MM.1S (cell line): ENCODE measurements at regions not wholly inside any gene's neighbourhood (a gene's known extent, or its start where the extent isn't known, plus 50 kb on each side); places are given as distances from the start of the nearest gene placed in this dataset.

Source experiments
- DNase-seq: peaks from one replicate; pipeline ENCODE4 v3.0.0-alpha.2; 2015
- H2AFZ ChIP-seq: fragments of 300-600 bp; sonication (generic); 2 replicates; pipeline ENCODE4 v1.6.0; 2016; ENCODE audit warnings: antibody characterized with exemption, low read length
- H3F3A ChIP-seq: fragments of 300-600 bp; sonication (generic); 2 replicates; pipeline ENCODE4 v1.6.1; 2016; ENCODE audit warnings: mild to moderate bottlenecking, antibody characterized with exemption, low read length, moderate library complexity, mixed read lengths; ENCODE audit not compliant: insufficient read depth
- H3K27ac ChIP-seq: fragments of 300-600 bp; sonication (generic); 2 replicates; pipeline ENCODE4 v1.5.1; 2016; ENCODE audit warnings: mild to moderate bottlenecking, low read length
- H3K27me3 ChIP-seq: fragments of 300-600 bp; sonication (generic); replicated peaks from 2 replicates; pipeline ENCODE4 v1.6.0; 2016; ENCODE audit warnings: low read length; ENCODE audit not compliant: insufficient read depth
- H3K36me3 ChIP-seq: fragments of 300-600 bp; sonication (generic); replicated peaks from 2 replicates; pipeline ENCODE4 v1.6.1; 2016; ENCODE audit warnings: mild to moderate bottlenecking, low read length, mixed read lengths; ENCODE audit not compliant: insufficient read depth
- H3K4me1 ChIP-seq: fragments of 300-600 bp; sonication (generic); 2 replicates; pipeline ENCODE4 v1.6.1; 2016; ENCODE audit warnings: low read length, mixed read lengths
- H3K4me2 ChIP-seq: fragments of 300-600 bp; sonication (generic); 2 replicates; pipeline ENCODE4 v1.6.0; 2016; ENCODE audit warnings: low read depth, low read length
- H3K4me3 ChIP-seq: fragments of 300-600 bp; sonication (generic); 2 replicates; pipeline ENCODE4 v1.5.1; 2016; ENCODE audit warnings: low read length, mixed read lengths
- H3K79me2 ChIP-seq: fragments of 300-600 bp; sonication (generic); 2 replicates; pipeline ENCODE4 v1.6.1; 2016; ENCODE audit warnings: mixed run types, low read length, mixed read lengths
- H3K9ac ChIP-seq: fragments of 300-600 bp; sonication (generic); 2 replicates; pipeline ENCODE4 v1.6.1; 2016; ENCODE audit warnings: low read length, mixed read lengths
- H3K9me2 ChIP-seq: fragments of 300-600 bp; sonication (generic); replicated peaks from 2 replicates; pipeline ENCODE4 v1.6.1; 2016; ENCODE audit warnings: mild to moderate bottlenecking, low read length, mixed read lengths; ENCODE audit not compliant: insufficient read depth
- H3K9me3 ChIP-seq: fragments of 300-600 bp; sonication (generic); replicated peaks from 2 replicates; pipeline ENCODE4 v1.6.1; 2016; ENCODE audit warnings: mild to moderate bottlenecking, low read length, mixed read lengths; ENCODE audit not compliant: insufficient read depth
- H4K20me1 ChIP-seq: fragments of 300-600 bp; sonication (generic); 2 replicates; pipeline ENCODE4 v1.6.1; 2016; ENCODE audit warnings: mild to moderate bottlenecking, low read length, moderate library complexity, mixed read lengths; ENCODE audit not compliant: insufficient read depth
- EZH2 ChIP-seq: fragments of 300-600 bp; sonication (generic); optimal IDR thresholded peaks from 2 replicates; pipeline ENCODE3; 2017; ENCODE audit warnings: low read depth, mild to moderate bottlenecking, antibody characterized with exemption, low read length, mixed read lengths
- EZH2phosphoT487 ChIP-seq: fragments of 300-600 bp; sonication (generic); IDR thresholded peaks from 2 replicates; pipeline ENCODE4 v1.6.1; 2018; ENCODE audit warnings: antibody characterized with exemption, low read length
- TF ChIP-seq, protein P1 (sequence below): fragments of 300-600 bp; sonication (generic); IDR thresholded peaks from 2 replicates; pipeline ENCODE4 v1.5.1; 2016; ENCODE audit warnings: antibody characterized with exemption, low read length, mixed read lengths

GRCh38 chr3:26343647-26344046 lies 278.9 kb upstream of the LRRC3B start:
- no peak overlapping the region for H3K4me2 ChIP-seq
- H3K27me3 ChIP-seq = no peaks in the 10 kb centered on the region
- no peaks in the 10 kb centered on the region for H3K9me2 ChIP-seq
- H3K4me3 ChIP-seq = no peak overlapping the region
- H3K27ac ChIP-seq = no peak overlapping the region
- no peak overlapping the region for H2AFZ ChIP-seq
- no peaks in the 10 kb centered on the region for H3K79me2 ChIP-seq
- no peaks in the 10 kb centered on the region for H3K36me3 ChIP-seq
- no peak overlapping the region for H3K9ac ChIP-seq
- no peaks in the 10 kb centered on the region for H3F3A ChIP-seq
- no peaks in the 10 kb centered on the region for H4K20me1 ChIP-seq
- no peaks in the 10 kb centered on the region for H3K9me3 ChIP-seq
- DNase-seq = no peak
- no peaks in the 10 kb centered on the region for H3K4me1 ChIP-seq
- TF ChIP-seq, protein P1, sequence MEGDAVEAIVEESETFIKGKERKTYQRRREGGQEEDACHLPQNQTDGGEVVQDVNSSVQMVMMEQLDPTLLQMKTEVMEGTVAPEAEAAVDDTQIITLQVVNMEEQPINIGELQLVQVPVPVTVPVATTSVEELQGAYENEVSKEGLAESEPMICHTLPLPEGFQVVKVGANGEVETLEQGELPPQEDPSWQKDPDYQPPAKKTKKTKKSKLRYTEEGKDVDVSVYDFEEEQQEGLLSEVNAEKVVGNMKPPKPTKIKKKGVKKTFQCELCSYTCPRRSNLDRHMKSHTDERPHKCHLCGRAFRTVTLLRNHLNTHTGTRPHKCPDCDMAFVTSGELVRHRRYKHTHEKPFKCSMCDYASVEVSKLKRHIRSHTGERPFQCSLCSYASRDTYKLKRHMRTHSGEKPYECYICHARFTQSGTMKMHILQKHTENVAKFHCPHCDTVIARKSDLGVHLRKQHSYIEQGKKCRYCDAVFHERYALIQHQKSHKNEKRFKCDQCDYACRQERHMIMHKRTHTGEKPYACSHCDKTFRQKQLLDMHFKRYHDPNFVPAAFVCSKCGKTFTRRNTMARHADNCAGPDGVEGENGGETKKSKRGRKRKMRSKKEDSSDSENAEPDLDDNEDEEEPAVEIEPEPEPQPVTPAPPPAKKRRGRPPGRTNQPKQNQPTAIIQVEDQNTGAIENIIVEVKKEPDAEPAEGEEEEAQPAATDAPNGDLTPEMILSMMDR = no peak
- TF ChIP-seq EZH2phosphoT487 (no peak), EZH2 (no peak)

DNA sequence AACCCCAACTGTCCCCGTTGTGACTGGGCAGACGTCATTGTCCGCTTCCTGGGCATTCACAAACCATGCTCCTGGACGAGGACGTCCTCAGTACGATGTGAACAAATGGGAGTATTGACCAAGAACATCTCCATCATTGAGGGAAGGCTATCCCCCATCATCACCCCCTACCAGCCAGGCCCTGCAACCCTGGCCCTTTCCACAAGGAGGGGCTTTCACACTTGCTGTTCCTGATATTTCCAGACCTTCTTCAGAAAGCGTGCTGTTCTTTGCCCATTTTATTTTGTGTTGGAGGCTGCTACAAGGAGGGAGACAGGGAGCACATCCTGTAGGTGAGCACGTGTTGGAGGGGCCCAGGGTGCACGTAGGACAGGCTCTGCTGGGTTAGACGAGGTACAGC lies 277.0 kb upstream of the LRRC3B start:
- Histone ChIP-seq H2AFZ (no peak overlapping the region), H3K9me3 (no peaks in the 10 kb centered on the region)

GRCh38 chr3:26346497-26346896 lies 276.1 kb upstream of the LRRC3B start:
- Histone ChIP-seq H3K9me2 (no peaks in the 10 kb centered on the region), H3K27ac (no peak overlapping the region), H3K9ac (no peak overlapping the region), H3K4me3 (no peak overlapping the region), H4K20me1 (no peaks in the 10 kb centered on the region), H3K27me3 (no peaks in the 10 kb centered on the region), H3K36me3 (no peaks in the 10 kb centered on the region), H3K79me2 (no peaks in the 10 kb centered on the region), H2AFZ (no peak overlapping the region), H3K4me2 (no peak overlapping the region), H3K9me3 (0 out of 2 replicates have a peak, but pooled peaks cover 2% of the 10 kb centered on the region), H3F3A (no peaks in the 10 kb centered on the region), H3K4me1 (no peaks in the 10 kb centered on the region)
- no peak for DNase-seq
- TF ChIP-seq EZH2phosphoT487 = no peak

More for the DNA sequence above, 277.0 kb upstream of the LRRC3B start:
- Histone ChIP-seq H3K36me3 (no peaks in the 10 kb centered on the region), H3K79me2 (no peaks in the 10 kb centered on the region), H3K9ac (no peak overlapping the region), H3K27me3 (no peaks in the 10 kb centered on the region), H3K9me2 (no peaks in the 10 kb centered on the region), H4K20me1 (no peaks in the 10 kb centered on the region), H3F3A (no peaks in the 10 kb centered on the region), H3K4me3 (no peak overlapping the region), H3K27ac (no peak overlapping the region), H3K4me2 (no peak overlapping the region), H3K4me1 (no peaks in the 10 kb centered on the region)
- TF ChIP-seq EZH2 (no peak), EZH2phosphoT487 (no peak)
- TF ChIP-seq, protein P1 = no peak
- DNase-seq = no peak

- H3K9me2 ChIP-seq = no peaks in the 10 kb centered on the region
- no peak overlapping the region for H3K27ac ChIP-seq
- H3K9ac ChIP-seq = no peak overlapping the region
- no peak overlapping the region for H3K4me3 ChIP-seq
- H3K4me2 ChIP-seq = no peak overlapping the region
- no peaks in the 10 kb centered on the region for H4K20me1 ChIP-seq
- H3K9me3 ChIP-seq = 0 out of 2 replicates have a peak, but pooled peaks cover 2% of the 10 kb centered on the region
- H2AFZ ChIP-seq = no peak overlapping the region
- no peaks in the 10 kb centered on the region for H3F3A ChIP-seq
- no peaks in the 10 kb centered on the region for H3K4me1 ChIP-seq
- no peaks in the 10 kb centered on the region for H3K36me3 ChIP-seq
- DNase-seq = no peak
- TF ChIP-seq EZH2 (no peak), EZH2phosphoT487 (no peak)
- TF ChIP-seq, protein P1 = no peak
- no peaks in the 10 kb centered on the region for H3K79me2 ChIP-seq
- no peaks in the 10 kb centered on the region for H3K27me3 ChIP-seq
These were observed 275.4 kb upstream of the LRRC3B start for GRCh38 chr3:26347150-26347549.
